HT-29 (cell line): ENCODE measurements at regions not wholly inside any gene's neighbourhood (a gene's known extent, or its start where the extent isn't known, plus 50 kb on each side); places are given as distances from the start of the nearest gene placed in this dataset.

Experiments
- DNase-seq: peaks from one replicate; pipeline ENCODE4 v3.0.0-alpha.2; 2015; ENCODE audit warnings: low spot score

GRCh38 chr13:105982219-105982930, 553.1 kb downstream of the EFNB2 start:
- no peak for DNase-seq

- peak; percentile 73 for DNase-seq
These were observed 556.1 kb downstream of the EFNB2 start for GRCh38 chr13:105979131-105980011.

- DNase-seq, result no peak
These were observed 561.1 kb downstream of the EFNB2 start for GRCh38 chr13:105974380-105974779.

- no peak for DNase-seq
These were observed 562.5 kb downstream of the EFNB2 start for GRCh38 chr13:105972811-105973590.

- DNase-seq, result peak; percentile 86
These were observed 563.1 kb downstream of the EFNB2 start for GRCh38 chr13:105972306-105972721.

DNA sequence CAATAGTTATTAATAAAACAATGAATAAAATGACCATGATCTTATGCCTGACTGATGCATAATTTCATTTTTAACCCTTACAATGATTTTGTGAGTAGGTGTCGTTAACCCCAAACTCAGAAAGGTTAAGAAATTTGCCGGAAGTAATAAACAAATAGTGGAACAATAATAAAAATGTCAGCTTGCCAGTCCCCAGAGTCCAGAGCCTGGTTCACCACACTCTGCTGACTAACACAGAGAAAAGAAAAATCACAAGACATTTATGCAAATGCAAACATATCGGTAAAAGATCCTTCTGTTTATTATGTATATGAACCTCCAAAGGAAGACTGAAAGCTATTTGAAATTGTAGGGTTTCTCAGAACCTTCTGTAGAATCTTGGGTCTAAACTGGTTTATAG, 563.7 kb downstream of the EFNB2 start:
- DNase-seq, result peak; percentile 69

GRCh38 chr13:105971312-105971711, 564.1 kb downstream of the EFNB2 start:
- DNase-seq, result peak; percentile 57

DNA sequence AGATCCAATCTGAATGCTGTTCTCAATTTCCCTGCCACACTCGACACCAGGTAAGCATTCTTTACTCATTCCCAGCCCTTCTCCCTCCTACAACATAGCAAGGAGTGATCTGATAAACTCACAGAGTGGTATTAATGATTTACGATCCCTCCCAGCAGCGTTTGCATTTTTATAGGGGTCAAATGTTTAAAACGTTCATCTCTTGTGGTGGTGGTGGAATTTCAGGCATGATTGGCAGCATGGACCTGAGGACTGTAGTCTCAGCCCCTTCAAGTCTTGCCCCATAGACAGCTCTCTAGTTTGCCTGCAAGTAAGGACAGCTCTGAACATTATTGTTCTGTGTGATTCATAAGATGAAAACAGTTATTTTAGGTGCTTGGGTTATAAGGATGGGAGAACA, 565.7 kb downstream of the EFNB2 start:
- peak; percentile 96 for DNase-seq

- no peak for DNase-seq
These were observed 569.6 kb downstream of the EFNB2 start for GRCh38 chr13:105965910-105966309.

DNA sequence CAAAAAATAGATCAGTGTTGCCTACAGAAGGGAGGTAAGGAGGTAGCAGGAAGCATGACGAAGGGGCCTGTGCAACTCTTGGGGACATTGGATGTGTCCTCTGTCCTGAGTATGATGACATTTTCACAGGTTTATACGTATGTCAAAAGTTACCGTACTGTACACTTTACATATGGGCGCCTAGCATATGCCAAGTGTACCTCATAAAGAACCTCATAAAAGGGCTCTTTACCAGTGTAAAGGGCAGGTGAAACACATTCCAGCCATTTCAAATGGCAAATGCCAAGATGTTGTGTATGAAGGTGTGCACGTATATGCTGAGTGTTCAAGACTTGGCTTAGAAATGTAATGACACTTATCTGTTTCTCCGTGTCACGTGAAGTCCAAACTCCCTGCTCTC, 573.4 kb downstream of the EFNB2 start:
- no peak for DNase-seq

DNA sequence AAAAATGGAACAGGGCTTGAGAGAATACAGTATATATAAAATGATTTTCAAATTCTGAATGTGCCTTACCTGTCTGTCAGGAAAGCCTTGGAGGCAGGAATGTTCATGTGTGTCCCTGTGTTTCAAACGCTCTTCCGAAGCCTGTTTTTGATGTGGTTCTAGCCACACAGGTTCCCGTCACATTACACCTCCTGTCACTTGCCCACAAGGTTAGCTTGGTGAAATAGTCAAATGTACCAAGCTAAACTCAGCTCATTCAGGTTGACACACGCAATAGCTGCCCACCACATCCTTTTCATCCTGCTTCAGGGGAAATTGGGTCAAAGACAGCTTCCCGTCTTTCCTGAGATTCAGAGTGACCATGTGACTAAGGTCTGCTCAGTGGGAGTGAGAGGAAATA, 574.0 kb downstream of the EFNB2 start:
- DNase-seq, result no peak

DNA sequence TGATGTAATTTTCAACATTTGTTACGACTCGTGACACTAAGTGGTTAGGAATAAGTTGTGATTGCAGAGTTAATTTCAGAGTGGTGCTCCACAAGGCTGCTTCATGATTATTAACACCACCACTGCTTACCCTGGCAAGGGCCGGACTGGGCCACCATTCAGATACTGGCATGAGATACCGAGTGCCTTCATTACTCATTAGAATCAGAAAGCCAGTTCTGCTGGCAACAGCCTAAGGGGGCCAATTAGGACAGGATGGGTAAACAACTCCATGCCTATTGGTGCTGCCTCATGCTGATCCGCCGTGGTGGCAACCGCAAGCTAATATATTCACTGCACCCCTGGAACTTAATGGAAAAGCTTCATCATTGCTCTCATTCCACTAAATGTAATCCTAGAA, 575.1 kb downstream of the EFNB2 start:
- no peak for DNase-seq

- DNase-seq, result no peak
These were observed 575.6 kb downstream of the EFNB2 start for GRCh38 chr13:105959876-105960275.

DNA sequence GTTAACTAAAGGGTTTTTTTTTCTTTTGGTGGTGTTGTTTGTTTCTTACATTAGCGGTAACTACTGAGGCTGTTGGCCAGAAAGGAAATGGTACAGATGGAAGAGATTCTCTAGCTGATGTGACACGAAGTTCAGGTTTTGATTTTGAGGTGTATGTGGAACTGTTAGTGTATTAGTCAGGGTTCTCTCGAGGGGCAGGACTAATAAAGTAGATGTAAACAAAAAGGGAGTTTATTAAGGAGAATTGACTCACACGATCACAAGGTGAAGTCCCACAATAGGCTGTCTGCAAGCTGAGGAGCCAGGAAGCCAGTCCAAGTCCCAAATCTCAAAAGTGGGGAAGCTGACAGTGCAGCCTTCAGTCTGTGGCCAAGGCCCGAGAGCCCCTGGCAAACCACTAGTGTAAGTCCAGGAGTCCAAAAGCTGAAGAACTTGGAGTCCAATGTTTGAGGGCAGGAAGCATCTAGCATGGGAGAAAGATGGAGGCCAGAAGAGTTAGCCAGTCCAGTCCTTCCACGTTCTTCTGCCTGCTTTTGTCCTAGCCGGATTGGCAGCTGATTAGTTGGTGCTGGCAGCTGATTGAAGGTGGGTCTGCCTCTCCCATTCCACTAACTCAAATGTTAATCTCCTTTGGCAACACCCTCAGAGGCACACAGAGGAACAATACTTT, 577.6 kb downstream of the EFNB2 start:
- no peak for DNase-seq

GRCh38 chr13:105956921-105957320, 578.5 kb downstream of the EFNB2 start:
- no peak for DNase-seq

- DNase-seq, result no peak
These were observed 582.5 kb downstream of the EFNB2 start for GRCh38 chr13:105952973-105953290.

DNA sequence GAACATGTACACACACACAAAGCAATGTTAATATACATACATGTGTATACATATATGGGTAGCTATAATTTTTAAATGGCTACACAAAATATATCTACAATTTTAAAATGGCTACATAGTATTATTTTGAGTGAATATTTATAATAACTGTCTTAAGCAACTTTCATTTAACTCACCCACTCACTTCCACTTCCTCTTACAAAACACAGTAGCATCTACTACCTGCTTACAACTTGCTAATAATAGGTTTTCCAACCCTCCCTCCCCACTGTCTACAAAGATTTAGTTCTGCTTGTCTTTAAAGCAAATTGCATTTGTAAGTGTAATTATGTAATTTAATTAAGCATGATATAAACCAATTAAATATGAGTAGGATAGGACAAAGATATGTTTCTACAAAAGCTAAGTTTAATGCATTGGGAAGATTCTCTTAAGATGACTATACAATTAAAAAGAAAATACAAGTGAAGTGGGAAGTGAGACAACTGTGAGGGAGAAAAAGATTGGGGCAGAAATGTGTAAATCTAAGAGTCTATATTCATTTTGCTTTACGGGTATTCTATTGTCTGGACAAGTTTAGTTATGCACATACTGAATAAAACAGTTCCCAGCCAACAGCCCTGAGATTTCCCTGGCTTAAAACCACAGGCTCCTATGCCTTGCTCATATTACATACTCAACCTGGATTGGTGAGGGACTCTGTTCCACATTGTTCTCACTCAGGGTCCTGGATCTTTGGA, 583.1 kb downstream of the EFNB2 start:
- DNase-seq, result no peak

GRCh38 chr13:105948143-105948542, 587.3 kb downstream of the EFNB2 start:
- no peak for DNase-seq

GRCh38 chr13:105940882-105941281, 594.6 kb downstream of the EFNB2 start:
- no peak for DNase-seq

DNA sequence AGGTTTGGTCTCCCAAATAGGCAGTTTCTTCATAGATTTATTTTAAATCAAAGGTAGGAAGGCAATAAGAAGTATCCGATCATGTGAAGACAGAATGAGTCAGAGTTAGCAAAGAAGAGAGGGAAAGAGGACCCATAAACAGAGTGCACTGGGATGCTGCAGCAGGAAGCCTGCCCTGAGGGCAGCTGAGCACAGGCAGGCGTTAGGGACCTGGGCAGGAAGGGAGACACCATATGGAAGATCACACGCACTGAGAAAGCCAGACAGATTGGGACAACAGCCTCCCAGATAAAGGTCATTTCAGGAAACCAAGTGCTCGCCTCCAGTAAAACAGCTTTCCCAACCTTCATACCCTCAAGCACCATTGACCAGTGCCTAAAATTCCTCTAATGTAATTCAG, 598.0 kb downstream of the EFNB2 start:
- DNase-seq, result no peak

DNA sequence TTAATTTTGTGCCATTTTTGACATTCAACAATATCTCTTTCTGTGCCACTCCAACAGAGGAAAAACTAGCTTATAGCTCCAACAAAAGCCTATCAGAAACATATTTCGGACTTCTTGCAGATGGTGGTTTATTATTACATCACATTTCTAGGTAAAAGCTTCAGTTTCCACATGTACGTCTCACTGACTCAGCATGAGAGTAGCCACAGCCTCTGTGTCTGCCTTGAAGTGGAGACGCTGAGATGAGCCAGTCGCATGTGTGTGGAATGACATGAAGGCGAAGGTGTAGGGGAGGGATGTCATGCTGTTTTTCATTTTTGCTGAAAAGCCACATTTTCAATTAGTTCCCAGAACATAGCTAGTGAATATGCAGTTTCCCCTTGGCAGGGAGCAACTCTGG, 598.6 kb downstream of the EFNB2 start:
- DNase-seq, result no peak
